ENCODE measurements at regions not wholly inside any gene's neighbourhood (a gene's known extent, or its start where the extent isn't known, plus 50 kb on each side); places are given as distances from the start of the nearest gene placed in this dataset.

DNA sequence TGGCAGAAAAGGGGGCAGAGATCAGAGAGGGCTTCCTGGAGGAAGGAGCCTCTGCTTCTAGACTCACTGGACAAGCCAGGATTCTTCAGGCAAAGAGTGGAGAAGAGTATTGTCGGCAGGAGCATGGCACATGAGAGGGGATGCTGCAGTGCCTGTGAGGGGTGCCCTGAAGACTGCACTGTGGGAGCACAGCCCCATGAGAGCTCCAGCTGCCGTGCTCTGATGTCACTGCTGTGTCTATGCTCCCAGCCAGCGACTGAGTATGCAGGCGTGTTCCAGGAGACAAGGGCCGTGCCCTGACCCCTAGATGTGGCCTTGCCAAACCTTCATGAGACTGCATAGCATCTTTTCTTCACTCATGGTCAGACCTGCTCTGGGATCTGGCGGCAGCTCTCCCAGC, 339.1 kb downstream of the RPS24 start:
- no peak overlapping the region for H3K4me3 ChIP-seq (ENCODE audit: low read depth, low read length)
- TF ChIP-seq, protein P1, sequence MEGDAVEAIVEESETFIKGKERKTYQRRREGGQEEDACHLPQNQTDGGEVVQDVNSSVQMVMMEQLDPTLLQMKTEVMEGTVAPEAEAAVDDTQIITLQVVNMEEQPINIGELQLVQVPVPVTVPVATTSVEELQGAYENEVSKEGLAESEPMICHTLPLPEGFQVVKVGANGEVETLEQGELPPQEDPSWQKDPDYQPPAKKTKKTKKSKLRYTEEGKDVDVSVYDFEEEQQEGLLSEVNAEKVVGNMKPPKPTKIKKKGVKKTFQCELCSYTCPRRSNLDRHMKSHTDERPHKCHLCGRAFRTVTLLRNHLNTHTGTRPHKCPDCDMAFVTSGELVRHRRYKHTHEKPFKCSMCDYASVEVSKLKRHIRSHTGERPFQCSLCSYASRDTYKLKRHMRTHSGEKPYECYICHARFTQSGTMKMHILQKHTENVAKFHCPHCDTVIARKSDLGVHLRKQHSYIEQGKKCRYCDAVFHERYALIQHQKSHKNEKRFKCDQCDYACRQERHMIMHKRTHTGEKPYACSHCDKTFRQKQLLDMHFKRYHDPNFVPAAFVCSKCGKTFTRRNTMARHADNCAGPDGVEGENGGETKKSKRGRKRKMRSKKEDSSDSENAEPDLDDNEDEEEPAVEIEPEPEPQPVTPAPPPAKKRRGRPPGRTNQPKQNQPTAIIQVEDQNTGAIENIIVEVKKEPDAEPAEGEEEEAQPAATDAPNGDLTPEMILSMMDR (IDR thresholded peaks at IDR 0.05; ENCODE audit: insufficient read depth, low read depth, low read length, missing control alignments): no peak
- no peak for DNase-seq (ENCODE audit: low read depth)

DNA sequence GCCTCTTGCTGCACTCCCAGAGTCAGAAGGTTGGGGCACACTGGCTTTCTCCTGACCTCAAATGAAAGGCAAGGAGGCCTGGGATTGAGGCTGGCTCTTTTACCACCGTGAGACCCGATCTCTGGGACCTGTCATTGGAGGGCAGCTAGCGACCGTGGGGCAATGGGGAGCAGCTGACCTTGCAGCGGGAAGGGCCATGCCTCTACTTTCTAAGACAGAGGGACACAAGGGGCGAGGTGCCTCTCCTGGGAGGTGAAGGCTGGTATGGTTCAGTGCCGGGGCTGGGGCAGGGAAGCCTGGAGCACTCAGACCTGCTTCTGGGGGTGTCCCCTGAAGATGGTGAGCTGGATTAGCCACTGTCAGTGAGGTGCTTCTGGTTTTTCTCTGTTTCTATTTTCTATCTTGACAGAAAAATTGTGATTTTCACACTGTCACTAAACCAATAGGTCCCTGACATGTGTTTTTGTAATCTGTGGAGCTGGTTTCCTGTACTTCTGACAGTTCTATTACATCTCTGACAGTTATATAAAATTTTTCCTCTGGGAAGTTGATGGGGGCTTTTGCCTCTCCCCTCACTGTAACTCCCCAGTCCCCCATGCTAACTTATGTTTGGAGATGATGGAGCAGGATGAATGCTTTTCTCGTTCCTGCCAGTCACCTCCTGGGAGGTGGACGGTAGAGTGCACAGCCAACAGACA, 340.8 kb downstream of the RPS24 start:
- H3K4me3 ChIP-seq (ENCODE audit: low read depth, low read length): no peak overlapping the region
- DNase-seq (ENCODE audit: low read depth): no peak
- TF ChIP-seq, protein P1 (IDR thresholded peaks at IDR 0.05; ENCODE audit: insufficient read depth, low read depth, low read length, missing control alignments): no peak

DNA sequence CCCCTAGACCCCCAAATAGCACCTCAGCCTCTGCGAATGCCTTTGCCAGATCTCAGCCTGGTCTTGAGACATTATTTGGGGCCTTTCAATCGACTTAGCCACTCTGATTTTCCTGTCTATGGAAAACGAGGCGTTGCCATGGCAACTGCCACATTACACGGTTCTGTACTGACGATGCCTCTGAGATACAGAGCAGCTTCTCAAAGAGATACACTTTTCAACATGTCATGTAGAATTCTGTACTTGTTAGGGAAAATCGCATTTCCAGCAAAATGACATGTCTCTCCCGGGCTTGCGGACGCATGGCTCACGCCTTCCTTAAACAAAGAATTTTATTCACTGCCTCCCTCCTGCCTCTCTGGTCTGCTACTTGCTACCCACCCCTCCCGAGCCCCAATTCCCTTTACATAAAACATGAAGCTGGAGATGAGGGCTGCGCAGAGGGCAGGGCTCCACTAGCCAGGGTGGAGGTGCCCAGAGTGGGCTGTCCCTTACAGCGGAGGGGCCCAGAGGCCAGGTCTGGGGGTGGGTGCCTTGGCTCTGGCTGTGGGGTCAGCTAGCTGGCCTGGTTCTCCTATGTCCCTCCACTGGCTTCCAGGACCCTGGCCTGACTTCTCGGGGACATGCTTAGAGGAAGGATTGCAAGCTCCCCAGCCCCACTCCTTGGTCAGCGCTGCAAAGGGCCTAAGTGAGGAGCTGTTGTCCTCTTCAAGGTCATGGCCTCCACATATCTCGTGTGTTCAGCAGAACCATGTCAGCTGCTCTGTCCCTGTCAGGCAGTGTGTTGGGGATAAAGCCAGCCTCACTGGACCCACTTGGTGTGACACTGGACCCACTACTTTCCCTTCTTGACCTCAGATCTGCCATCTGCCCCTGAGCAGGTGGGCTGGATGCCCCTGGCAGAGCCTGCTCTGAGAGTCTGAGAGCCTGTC, 342.5 kb downstream of the RPS24 start:
- no peak for DNase-seq (ENCODE audit: low read depth)
- no peak overlapping the region for H3K4me3 ChIP-seq (ENCODE audit: low read depth, low read length)
- TF ChIP-seq, protein P1 (IDR thresholded peaks at IDR 0.05; ENCODE audit: insufficient read depth, low read depth, low read length, missing control alignments): no peak

DNA sequence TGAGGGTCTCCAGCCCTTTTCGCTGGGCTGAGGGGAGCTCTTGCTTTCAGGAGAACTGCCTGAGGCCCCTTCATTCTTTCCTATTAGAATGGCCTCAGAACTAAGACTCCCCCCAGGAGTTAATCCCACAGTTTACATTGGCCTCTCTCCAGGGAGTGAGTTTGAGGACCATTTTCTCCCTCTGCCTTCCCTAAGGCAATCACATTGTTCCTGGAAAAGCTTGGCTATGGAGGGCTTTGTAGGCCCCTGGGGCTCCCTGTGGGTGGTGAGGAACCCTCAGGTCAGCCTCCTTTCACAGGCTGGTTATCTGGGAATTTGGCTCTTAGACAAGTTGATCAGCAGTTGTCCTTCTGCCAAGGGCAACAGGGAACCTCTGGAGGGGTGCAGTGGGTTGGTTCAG, 343.7 kb downstream of the RPS24 start:
- TF ChIP-seq, protein P1 (IDR thresholded peaks at IDR 0.05; ENCODE audit: insufficient read depth, low read depth, low read length, missing control alignments): no peak
- no peak overlapping the region for H3K4me3 ChIP-seq (ENCODE audit: low read depth, low read length)
- no peak for DNase-seq (ENCODE audit: low read depth)

DNA sequence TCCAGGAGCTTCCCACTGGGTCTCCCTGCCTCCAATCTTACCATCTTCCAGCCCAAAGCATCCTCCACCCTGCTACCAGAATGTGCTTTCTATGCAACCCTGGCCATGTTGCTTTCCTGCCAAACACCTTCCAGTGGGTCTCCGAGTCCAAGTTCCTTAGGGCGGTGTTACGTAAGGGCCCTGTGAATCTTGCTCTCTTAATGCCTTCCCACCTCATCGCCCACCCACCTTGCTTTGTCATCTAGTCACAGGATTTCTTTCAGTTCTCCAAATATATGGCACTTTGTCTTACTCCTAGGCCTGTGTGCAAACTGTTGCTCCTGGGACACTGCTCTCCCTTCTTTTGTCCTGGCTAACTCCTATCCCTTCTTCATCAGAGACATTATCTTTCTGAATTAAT, 344.5 kb downstream of the RPS24 start:
- TF ChIP-seq, protein P1 (IDR thresholded peaks at IDR 0.05; ENCODE audit: insufficient read depth, low read depth, low read length, missing control alignments): no peak
- no peak for DNase-seq (ENCODE audit: low read depth)
- no peak overlapping the region for H3K4me3 ChIP-seq (ENCODE audit: low read depth, low read length)

DNA sequence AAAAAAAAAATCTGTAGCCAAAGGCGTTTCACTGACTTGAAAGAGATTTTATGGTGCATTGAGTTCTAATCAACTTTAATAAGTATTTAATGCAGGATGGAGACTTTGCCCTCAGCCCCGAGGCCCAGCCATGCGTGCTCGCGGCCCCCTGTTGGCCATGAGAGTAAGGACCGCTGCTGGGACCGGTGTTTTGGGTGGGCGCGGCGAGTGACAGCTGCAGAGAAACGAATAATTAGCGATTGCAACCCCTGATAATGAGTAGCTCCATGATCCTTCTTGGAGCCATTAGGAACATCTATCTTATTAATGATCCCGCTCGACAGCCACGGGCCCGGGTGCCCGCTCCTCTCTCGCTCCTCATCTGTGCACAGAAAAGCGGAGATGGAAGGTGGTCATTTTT, 347.4 kb downstream of the RPS24 start:
- DNase-seq (ENCODE audit: low read depth): no peak
- TF ChIP-seq, protein P1 (IDR thresholded peaks at IDR 0.05; ENCODE audit: insufficient read depth, low read depth, low read length, missing control alignments): no peak
- H3K4me3 ChIP-seq (ENCODE audit: low read depth, low read length): no peak overlapping the region

All from GM12865 (cell line).